COR-L47 (cell line): ENCODE measurements at regions not wholly inside any gene's neighbourhood (a gene's known extent, or its start where the extent isn't known, plus 50 kb on each side); places are given as distances from the start of the nearest gene placed in this dataset.

Experiments used
- DNase-seq: peaks from one replicate; lab custom pipeline; 2025; lab: John Stamatoyannopoulos, UW

DNA sequence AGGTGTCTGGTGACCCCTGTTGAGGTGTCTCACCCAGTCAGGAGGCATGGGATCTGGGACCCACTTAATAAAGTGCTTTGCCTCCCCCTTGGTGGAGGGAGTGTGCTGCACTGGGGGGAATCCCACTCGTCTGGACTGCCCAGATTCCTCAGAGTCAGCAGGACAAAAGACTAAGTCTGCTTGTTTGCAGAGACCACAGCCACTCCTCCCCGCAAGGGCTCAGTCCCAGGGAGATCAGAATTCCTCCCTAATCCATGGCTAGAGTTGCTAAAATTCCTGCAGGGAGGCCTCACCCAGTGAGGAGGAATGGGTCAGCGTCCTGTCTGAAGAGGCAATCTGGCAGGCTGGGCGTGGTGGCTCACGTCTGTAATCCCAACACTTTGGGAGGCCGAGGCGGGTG lies 442.2 kb downstream of the PABPC4L start:
- DNase-seq, result no peak

GRCh38 chr4:133741766-133742165 lies 459.8 kb downstream of the PABPC4L start:
- DNase-seq, result no peak

DNA sequence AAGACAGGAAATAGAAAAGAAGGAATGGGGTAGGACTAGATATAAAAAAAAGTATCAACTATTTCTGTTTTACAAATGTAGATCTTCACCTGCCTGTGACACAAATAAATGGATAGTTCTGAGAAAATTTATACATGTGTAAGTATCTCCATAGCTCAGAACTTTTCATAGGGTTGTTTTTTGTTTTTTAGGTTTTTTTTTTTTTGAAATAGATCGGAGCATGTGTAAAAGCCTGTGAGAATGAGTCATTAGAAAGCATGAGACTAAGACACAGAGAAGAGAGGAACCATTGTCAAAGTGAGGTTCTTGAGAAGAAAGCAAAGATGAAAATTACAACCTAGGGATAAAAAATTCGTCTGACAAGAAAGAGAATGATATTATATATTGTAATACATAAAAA lies 481.6 kb downstream of the PABPC4L start:
- DNase-seq, result no peak

GRCh38 chr4:133719098-133719497 lies 482.5 kb downstream of the PABPC4L start:
- no peak for DNase-seq

DNA sequence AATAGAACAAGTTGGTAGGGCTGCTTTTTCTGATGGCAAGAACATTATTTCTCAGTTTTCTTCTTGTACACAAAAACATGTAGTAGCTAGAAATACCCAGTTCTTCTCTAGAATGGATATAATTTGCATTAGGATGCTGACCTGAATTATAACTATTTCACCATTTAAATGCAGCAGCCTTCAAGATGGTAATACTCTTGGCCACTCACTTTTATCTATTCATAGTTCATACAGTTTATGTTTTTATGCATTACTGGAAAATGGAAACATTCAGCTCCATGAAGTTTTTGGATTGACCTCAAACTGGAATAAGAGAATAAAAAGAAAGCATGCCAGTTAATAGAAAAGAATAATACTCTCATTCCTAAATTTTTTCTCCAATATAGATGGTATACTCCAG lies 487.4 kb downstream of the PABPC4L start:
- DNase-seq, result no peak

DNA sequence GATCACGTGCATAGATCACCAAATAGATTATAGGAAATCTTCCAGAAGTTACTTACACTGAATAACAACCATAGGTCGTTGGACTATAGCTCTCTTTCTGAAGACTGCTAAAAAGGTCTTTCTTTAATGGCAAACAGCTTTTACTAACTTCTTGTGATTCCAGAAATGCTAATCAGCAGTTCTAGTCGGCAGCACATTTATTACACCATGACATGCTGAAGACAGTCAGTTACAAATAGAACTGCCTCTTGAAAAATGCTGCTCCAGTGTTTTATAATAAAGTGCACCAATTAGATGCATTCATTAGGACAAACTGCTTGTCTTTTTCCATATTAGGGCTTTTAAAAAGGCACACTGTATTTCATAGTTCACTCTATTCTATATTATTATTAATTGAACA lies 488.2 kb downstream of the PABPC4L start:
- DNase-seq, result no peak

GRCh38 chr4:133711817-133712216 lies 489.8 kb downstream of the PABPC4L start:
- DNase-seq, result no peak

DNA sequence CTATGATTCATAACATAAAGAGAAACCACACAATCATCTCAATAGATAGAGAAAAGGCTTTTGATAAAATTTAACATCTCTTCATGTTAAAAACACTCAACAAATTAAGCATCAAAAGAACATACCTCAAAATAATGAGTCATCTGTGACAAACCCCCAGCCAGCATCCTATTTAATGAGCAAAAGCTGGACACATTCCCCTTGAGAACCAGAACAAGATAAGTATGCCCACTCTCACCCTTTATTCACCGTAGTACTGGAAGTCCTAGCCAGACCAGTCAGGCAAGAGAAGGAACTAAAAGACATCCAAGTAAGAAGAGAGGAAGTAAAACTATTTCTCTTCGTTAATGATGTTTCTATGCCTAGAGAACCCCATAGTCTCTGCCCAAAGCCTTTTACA lies 507.2 kb downstream of the PABPC4L start:
- DNase-seq, result no peak

- DNase-seq, result no peak
These were observed 517.6 kb downstream of the PABPC4L start for GRCh38 chr4:133683967-133684366.

GRCh38 chr4:133668061-133668851 lies 519.2 kb downstream of the PCDH10 start:
- DNase-seq, result no peak

- no peak for DNase-seq
These were observed 498.1 kb downstream of the PCDH10 start for GRCh38 chr4:133647206-133647605.

DNA sequence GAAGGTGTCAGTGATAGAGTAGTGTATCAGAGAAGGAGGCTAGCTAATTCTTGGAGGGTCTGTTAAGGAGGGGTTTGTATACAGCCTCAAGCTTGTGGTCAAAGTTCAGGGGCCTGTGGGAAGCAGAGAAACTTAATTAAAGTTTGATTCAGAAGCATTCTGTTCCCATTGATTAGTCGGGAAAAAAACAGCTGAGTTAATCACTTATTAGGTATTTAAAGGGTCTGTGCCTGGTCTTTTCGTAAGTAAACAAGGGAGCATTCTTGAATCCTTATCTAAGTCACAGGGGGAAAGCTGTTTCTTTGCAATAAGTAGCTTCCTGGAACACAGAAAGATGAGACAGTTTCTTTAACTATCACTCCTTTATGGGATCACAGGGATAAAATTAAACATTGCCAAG lies 492.1 kb downstream of the PCDH10 start:
- DNase-seq, result no peak

DNA sequence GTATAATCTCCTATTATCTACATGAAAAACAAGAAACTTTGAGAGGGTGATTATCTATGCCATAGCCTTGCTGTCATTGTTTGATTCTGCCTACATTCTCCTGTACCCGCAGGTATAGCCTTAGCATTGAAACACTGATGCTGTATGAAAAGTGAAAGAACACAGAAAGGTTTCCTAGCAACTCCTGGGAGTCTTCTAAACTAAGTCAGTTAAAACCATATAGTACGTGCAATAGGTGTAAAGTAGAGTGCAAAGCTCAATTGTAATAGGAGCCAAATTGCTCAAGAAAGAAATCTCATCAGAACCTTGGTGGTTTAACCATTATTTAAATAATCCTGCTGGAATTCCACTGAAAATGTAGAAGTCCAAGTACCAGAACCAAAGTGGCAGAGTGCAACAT lies 489.7 kb downstream of the PCDH10 start:
- no peak for DNase-seq

GRCh38 chr4:133637161-133637560 lies 488.1 kb downstream of the PCDH10 start:
- no peak for DNase-seq

- DNase-seq, result no peak
These were observed 475.6 kb downstream of the PCDH10 start for GRCh38 chr4:133624744-133625143.

DNA sequence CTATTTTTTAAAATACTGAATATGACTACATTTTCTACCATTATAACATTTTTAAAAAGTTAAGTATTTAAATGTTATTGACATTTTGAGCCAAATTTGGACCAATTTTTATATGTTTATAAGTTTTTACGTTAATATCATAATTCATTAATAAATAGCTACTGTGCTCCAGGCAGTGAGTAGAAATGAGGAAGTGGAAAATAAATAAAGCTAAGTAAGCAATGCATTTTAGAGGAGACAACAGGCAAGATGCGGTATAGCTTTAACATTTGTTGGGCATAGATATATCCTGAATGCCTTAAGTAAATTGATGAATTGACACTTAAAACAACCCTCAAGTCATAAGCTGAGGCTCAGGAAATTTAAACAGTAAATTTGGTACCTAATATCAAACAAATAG lies 474.8 kb downstream of the PCDH10 start:
- DNase-seq, result no peak

DNA sequence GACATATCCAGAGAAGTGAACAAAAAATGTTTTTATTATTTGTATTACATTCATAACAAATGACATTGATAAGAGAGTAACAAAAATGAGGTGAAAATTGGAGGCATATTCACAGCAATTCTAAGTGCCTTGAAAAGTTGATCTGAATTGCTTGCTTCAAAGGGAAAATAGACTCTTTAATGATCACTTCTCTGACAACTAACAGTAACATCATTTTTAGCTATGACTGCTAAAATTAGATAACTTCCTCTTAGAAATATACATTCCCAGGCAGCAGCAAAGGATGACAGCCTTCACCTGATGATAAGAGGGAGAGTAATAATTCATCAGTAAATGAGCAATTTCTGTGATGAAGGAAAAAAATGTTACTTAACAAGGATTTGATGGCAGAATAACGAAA lies 472.5 kb downstream of the PCDH10 start:
- DNase-seq, result no peak

- no peak for DNase-seq
These were observed 471.5 kb downstream of the PCDH10 start for GRCh38 chr4:133620555-133620954.

DNA sequence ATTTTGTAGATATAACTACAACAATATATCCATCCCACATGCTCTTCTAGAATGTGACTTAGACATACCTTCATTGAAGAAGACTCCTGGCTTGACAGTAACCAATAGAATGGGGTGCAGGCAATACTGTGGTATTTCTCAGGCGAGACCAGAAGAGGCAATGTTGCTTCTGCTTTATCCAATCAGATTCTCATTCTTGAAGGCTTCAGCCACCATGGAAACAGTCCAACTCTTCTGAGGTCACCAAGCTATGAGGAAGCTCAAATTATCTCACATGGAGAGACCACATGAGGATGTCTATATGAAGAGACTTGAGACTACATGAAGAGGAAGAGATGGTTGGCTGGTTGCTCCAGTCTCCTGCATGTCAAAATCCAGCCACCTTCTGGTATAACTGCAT lies 469.9 kb downstream of the PCDH10 start:
- no peak for DNase-seq

GRCh38 chr4:133600008-133600407 lies 450.9 kb downstream of the PCDH10 start:
- DNase-seq, result no peak

DNA sequence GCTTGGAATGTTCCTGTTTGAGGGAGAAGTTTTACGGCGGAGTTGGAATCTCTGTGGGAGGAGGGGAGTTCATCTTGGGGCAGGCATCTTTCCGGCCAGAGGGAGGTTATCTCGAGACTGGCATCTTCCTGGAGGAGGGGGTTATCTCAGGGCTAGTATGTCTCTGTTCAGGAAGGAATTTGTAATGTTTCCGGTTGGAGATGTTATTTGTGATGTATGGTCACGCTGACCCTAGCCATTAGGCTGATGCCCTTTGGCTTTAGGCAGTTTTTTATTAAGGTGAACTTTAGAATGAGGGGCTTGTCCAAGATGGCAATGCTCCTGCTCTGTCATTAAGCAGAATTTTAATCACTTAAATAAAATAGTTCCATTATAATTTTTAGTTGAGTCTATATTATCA lies 449.7 kb downstream of the PCDH10 start:
- DNase-seq, result no peak

GRCh38 chr4:133597251-133597650 lies 448.2 kb downstream of the PCDH10 start:
- DNase-seq, result no peak

DNA sequence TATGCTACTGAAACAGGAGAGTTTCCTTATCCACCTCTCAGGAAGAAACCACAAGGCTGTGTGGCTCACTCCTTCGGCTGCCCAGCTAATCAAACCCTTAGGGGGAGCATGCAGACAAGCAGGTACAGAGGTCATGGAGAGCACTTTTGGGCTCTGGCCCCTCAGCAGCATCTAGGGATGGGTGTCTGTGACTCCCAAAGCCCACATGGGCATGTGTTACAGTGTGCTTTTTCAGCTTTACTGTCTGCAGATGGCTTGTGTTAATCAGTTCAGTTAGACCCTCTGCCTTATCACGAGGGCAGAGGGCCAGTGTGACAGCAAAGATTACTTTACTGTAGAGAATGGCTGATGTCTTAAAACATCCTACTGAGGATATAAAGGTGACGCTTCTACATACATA lies 447.4 kb downstream of the PCDH10 start:
- no peak for DNase-seq
